Naive thymus-derived CD4-positive, alpha-beta T cell (primary cell): ENCODE measurements at regions not wholly inside any gene's neighbourhood (a gene's known extent, or its start where the extent isn't known, plus 50 kb on each side); places are given as distances from the start of the nearest gene placed in this dataset. TPM values are rescaled to one million over a fixed set of nuclear protein-coding genes. Genes with fewer than 3 reads are reported as not detected.

Experiments
- ATAC-seq: fragments of 150-1000 bp; cut with Tn5 transposase; 2 replicates; pipeline ENCODE4 v1.10.0; 2021; ENCODE audit warnings: mild to moderate bottlenecking, moderate library complexity
- CTCF ChIA-PET: fragments of 350-600 bp; sonication (Branson Sonifier 250); formaldehyde crosslinking; loops from one replicate; lab custom pipeline; 2021; ENCODE audit warnings: antibody characterized with exemption; lab: Charles Lee
- POLR2A ChIA-PET: fragments of 350-600 bp; sonication (Branson Sonifier 250); formaldehyde crosslinking; loops from one replicate; lab custom pipeline; 2021; ENCODE audit warnings: antibody characterized with exemption, inconsistent platforms; lab: Charles Lee
- DNase-seq, 9 donors: peaks; one replicate each; pipeline versions ENCODE4 v3.0.0 to v3.0.0-alpha.2; 2020 to 2022; ENCODE audit warnings: mixed read lengths in 1 of 9
- H3K27ac ChIP-seq: one replicate; pipeline ENCODE4 v1.7.0; 2013; ENCODE audit warnings: mild to moderate bottlenecking, low read depth, low read length, moderate library complexity
- H3K27me3 ChIP-seq, 2 donors: one replicate each; pipeline ENCODE4 v1.7.0; 2013; ENCODE audit warnings: low read length in 2 of 2, mild to moderate bottlenecking in 2 of 2, moderate library complexity in 2 of 2; ENCODE audit not compliant: control insufficient read depth in 2 of 2, insufficient read depth in 2 of 2
- H3K36me3 ChIP-seq, 3 experiments: 1 replicate in 2 of 3; 2 replicates in 1 of 3; pipeline ENCODE4 v1.7.0; 2013; ENCODE audit warnings: low read length in 3 of 3, mild to moderate bottlenecking in 3 of 3, moderate library complexity in 1 of 3; ENCODE audit not compliant: insufficient read depth in 3 of 3, control insufficient read depth in 2 of 3
- H3K4me1 ChIP-seq, 2 donors: one replicate each; pipeline ENCODE4 v1.7.0; 2013; ENCODE audit warnings: low read length in 2 of 2, mild to moderate bottlenecking in 2 of 2, moderate library complexity in 1 of 2; ENCODE audit not compliant: control insufficient read depth in 2 of 2, insufficient read depth in 2 of 2
- H3K4me3 ChIP-seq: 2 replicates; pipeline ENCODE4 v1.7.0; 2013; ENCODE audit warnings: mild to moderate bottlenecking, low read length
- H3K9me3 ChIP-seq, 3 experiments: 1 replicate in 2 of 3; 2 replicates in 1 of 3; pipeline ENCODE4 v1.7.0; 2013; ENCODE audit warnings: low read length in 3 of 3; ENCODE audit not compliant: control insufficient read depth in 2 of 3
- H3K27ac Mint-ChIP-seq, 9 donors: one replicate each; pipeline ENCODE4 v1.8.0; 2020 to 2022; ENCODE audit warnings: mixed read lengths in 9 of 9, mild to moderate bottlenecking in 8 of 9, moderate library complexity in 5 of 9, inconsistent platforms in 2 of 9
- H3K27me3 Mint-ChIP-seq, 5 donors: one replicate each; pipeline ENCODE4 v1.8.0; 2021 to 2022; ENCODE audit warnings: mixed read lengths in 5 of 5, mild to moderate bottlenecking in 1 of 5
- H3K36me3 Mint-ChIP-seq, 5 donors: one replicate each; pipeline ENCODE4 v1.8.0; 2020 to 2022; ENCODE audit warnings: mixed read lengths in 5 of 5, mild to moderate bottlenecking in 3 of 5, inconsistent platforms in 1 of 5
- H3K4me1 Mint-ChIP-seq, 7 donors: one replicate each; pipeline ENCODE4 v1.8.0; 2020 to 2022; ENCODE audit warnings: mixed read lengths in 7 of 7, mild to moderate bottlenecking in 3 of 7, inconsistent platforms in 1 of 7
- H3K4me3 Mint-ChIP-seq, 10 donors: one replicate each; pipeline ENCODE4 v1.8.0; 2020 to 2022; ENCODE audit warnings: mild to moderate bottlenecking in 10 of 10, mixed read lengths in 10 of 10, moderate library complexity in 6 of 10, inconsistent platforms in 2 of 10
- H3K9me3 Mint-ChIP-seq, 11 donors: one replicate each; pipeline ENCODE4 v1.8.0; 2020 to 2022; ENCODE audit warnings: mixed read lengths in 11 of 11, mild to moderate bottlenecking in 4 of 11, inconsistent platforms in 1 of 11, moderate library complexity in 1 of 11
- intact Hi-C, 2 donors: fragments of 100-400 bp; cut with micrococcal nuclease; formaldehyde crosslinking; loops; one replicate each; pipeline ENCODE4 v1.15.1; 2023
- microRNA-seq: library from miRNA; unstranded; fragments of <30 nt; microRNA quantifications from one replicate; pipeline ENCODE4 v1.2.0, GENCODE V29; 2022; ENCODE audit warnings: borderline microRNAs expressed

DNA sequence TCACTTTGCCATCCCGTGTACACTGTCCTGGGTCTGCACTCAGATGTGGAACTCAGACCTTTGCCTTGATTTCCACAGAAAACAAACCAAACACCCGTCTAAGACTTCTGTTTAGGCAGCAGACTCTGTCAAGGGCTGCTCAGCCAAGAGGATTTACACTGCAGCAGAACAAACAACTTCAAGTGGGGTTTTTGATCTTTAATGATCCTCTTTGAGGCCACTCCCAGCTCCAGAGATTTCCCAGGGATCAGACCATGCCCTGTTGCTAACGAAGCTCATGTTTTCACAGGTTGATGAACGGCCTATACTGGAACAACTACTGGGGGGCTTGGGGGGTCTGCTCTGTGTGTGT is 52.5 kb upstream of the LGALSL start:
- no peak overlapping the region for H3K4me3 Mint-ChIP-seq
- no peaks in the 10 kb centered on the region for H3K9me3 ChIP-seq
- DNase-seq = no peak
- intact Hi-C loops = no loop called here
- no peak overlapping the region for H3K27ac Mint-ChIP-seq
- H3K27me3 ChIP-seq = no peaks in the 10 kb centered on the region
- no peaks in the 10 kb centered on the region for H3K36me3 ChIP-seq
- ATAC-seq = no peak
- ChIA-PET POLR2A (interaction anchor here (0.6 kb wide), 1 partner anchor 422 kb away, joined by 4 read pairs; no protein-coding TSS in a partner anchor), CTCF (no interaction called here)
- H3K4me1 Mint-ChIP-seq = peaks cover 0 to 4% (median 0%) of the 10 kb centered on the region in 7 donors
- H3K4me3 ChIP-seq = no peak overlapping the region
- H3K27ac ChIP-seq = no peak overlapping the region
- H3K27me3 Mint-ChIP-seq = peaks cover 0 to 5% (median 0%) of the 10 kb centered on the region in 5 donors
- peaks cover 0 to 2% (median 0%) of the 10 kb centered on the region in 11 donors for H3K9me3 Mint-ChIP-seq
- H3K4me1 ChIP-seq = no peaks in the 10 kb centered on the region
- no peaks in the 10 kb centered on the region for H3K36me3 Mint-ChIP-seq

DNA sequence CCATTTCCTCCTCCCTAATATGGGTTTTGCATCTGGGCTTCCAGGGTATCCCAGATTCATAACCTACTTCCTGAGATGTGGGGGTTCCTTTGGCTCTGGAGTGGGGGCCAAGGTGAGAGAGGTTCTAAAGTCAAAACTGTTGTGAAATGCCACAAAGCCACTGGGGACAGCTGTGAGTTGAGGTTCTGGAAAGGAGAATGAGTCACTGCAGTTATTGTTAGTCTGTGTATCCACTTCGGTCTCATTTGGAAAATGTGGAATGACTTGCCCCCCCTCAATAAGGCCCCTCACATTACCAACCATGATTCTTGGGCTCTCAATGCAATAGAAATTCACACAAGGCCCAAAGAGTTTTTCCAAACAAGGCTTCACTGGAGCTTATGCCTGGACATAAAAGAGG is 51.1 kb upstream of the LGALSL start:
- peaks cover 0 to 4% (median 0%) of the 10 kb centered on the region in 11 donors for H3K9me3 Mint-ChIP-seq
- Histone ChIP-seq H3K27ac (no peak overlapping the region), H3K4me3 (no peak overlapping the region), H3K9me3 (no peaks in the 10 kb centered on the region), H3K27me3 (no peaks in the 10 kb centered on the region), H3K36me3 (no peaks in the 10 kb centered on the region), H3K4me1 (no peaks in the 10 kb centered on the region)
- ChIA-PET CTCF (interaction anchor here (0.7 kb wide), 1 partner anchor 490 kb away, joined by 3 read pairs; no protein-coding TSS in a partner anchor), POLR2A (no interaction called here)
- no peak overlapping the region for H3K27ac Mint-ChIP-seq
- DNase-seq (no peak), ATAC-seq (no peak)
- peaks cover 0 to 15% (median 0%) of the 10 kb centered on the region in 5 donors for H3K27me3 Mint-ChIP-seq
- H3K4me1 Mint-ChIP-seq = peaks cover 0 to 4% (median 0%) of the 10 kb centered on the region in 7 donors
- intact Hi-C loops = no loop called here
- no peak overlapping the region for H3K4me3 Mint-ChIP-seq
- H3K36me3 Mint-ChIP-seq = no peaks in the 10 kb centered on the region

DNA sequence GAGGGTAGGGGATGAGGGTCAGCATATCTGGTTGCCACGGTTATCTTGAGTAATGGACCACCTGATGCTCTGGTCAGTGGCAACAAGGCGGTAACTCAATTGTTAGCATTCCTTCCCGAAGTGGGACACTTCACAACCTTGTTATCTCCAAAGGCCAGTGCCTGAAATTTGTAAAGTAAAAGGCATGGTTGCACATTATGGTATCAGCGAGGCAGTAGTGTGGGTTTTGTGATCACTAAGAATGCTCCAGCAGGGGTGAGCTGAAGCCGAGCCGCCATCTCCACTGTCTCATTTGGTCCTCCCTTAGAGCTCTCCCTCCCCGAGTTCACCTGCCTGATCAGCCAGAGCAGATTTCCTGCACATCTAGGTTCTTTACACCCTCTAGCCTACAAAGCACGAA is 50.5 kb upstream of the LGALSL start:
- intact Hi-C loops = no loop called here
- POLR2A ChIA-PET = no interaction called here
- H3K9me3 Mint-ChIP-seq = peaks cover 0 to 4% (median 0%) of the 10 kb centered on the region in 11 donors
- no peaks in the 10 kb centered on the region for H3K36me3 ChIP-seq
- no peaks in the 10 kb centered on the region for H3K4me1 ChIP-seq
- ATAC-seq (no peak), DNase-seq (no peak)
- no peak overlapping the region for H3K4me3 ChIP-seq
- CTCF ChIA-PET = no interaction called here
- H3K27ac ChIP-seq = no peak overlapping the region
- no peak overlapping the region for H3K27ac Mint-ChIP-seq
- H3K9me3 ChIP-seq = no peaks in the 10 kb centered on the region
- peaks cover 0 to 4% (median 0%) of the 10 kb centered on the region in 7 donors for H3K4me1 Mint-ChIP-seq
- no peaks in the 10 kb centered on the region for H3K36me3 Mint-ChIP-seq
- H3K4me3 Mint-ChIP-seq = no peak overlapping the region
- H3K27me3 Mint-ChIP-seq = peaks cover 0 to 15% (median 0%) of the 10 kb centered on the region in 5 donors
- no peaks in the 10 kb centered on the region for H3K27me3 ChIP-seq

DNA sequence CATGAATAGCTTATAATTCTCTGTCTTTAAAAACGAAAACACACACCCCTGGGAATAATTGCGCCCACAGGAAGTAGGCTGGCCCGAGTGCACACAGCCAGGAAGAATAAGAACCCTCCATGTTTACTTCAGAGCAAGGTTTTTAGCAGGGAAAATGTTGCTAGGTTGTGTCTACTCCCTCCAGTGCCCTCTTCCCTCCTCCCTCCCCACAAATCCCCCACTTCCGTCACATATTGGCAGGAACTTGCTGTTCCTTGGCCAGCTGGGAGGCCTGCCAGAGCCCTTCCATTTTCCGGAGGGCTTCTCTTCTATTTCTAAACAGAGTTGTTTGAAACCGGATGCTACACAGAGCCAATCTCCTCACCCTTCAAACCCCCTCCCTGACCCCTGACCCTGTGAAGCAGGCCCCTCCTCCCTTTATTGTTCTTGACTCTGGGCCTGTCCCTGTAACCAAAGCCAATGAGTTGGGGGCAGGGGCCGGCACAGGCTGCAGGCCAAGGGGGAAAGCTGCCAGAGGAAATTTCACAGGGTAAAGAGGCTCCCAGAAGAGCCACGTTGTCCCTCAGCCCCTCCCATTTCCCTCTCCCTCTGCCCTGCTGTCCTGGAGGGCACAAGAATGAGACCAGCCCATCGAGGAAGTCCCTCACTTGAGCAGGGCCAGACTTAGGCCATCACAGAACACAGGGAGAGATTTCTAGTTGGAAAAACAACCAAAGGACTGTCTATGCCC is 49.8 kb upstream of the LGALSL start:
- peaks cover 0 to 19% (median 0%) of the 10 kb centered on the region in 5 donors for H3K27me3 Mint-ChIP-seq
- POLR2A ChIA-PET = no interaction called here
- peaks cover 0 to 2% (median 0%) of the 10 kb centered on the region in 11 donors for H3K9me3 Mint-ChIP-seq
- no peaks in the 10 kb centered on the region for H3K36me3 Mint-ChIP-seq
- H3K4me1 ChIP-seq = no peaks in the 10 kb centered on the region
- DNase-seq (no peak), ATAC-seq (no peak)
- CTCF ChIA-PET = no interaction called here
- H3K27ac ChIP-seq = no peak overlapping the region
- H3K9me3 ChIP-seq = no peaks in the 10 kb centered on the region
- no peaks in the 10 kb centered on the region for H3K27me3 ChIP-seq
- no peak overlapping the region for H3K27ac Mint-ChIP-seq
- H3K4me3 ChIP-seq = no peak overlapping the region
- H3K4me3 Mint-ChIP-seq = no peak overlapping the region
- intact Hi-C loops = no loop called here
- H3K4me1 Mint-ChIP-seq = peaks cover 0 to 4% (median 0%) of the 10 kb centered on the region in 7 donors
- no peaks in the 10 kb centered on the region for H3K36me3 ChIP-seq

Small RNA genes lying in the stretch of these regions (microRNA-seq; reads per million reads assigned to microRNA genes)
- gene MIR4433A (not detected), gene MIR4433B (not detected)
